Panc1 (cell line): ENCODE measurements at regions not wholly inside any gene's neighbourhood (a gene's known extent, or its start where the extent isn't known, plus 50 kb on each side); places are given as distances from the start of the nearest gene placed in this dataset.

Experiments
- ATAC-seq: fragments of 200-7000 bp; cut with Tn5 transposase; 2 replicates; pipeline ENCODE4 v1.9.1; 2020; ENCODE audit warnings: mild to moderate bottlenecking, moderate library complexity
- BruUV-seq: library from RNA; stranded (reverse); fragments of 400-500 nt; replicated peaks from 2 replicates; lab custom pipeline; 2021; lab: Mats Ljungman, UMichigan
- CTCF ChIA-PET: fragments of 300-600 bp; sonication (Branson Sonifier 250); formaldehyde crosslinking; loops from one replicate; lab custom pipeline; 2022; ENCODE audit warnings: antibody characterized with exemption; lab: Charles Lee
- POLR2A ChIA-PET: fragments of 300-600 bp; sonication (Branson Sonifier 250); formaldehyde crosslinking; loops from one replicate; lab custom pipeline; 2022; ENCODE audit warnings: antibody characterized with exemption; lab: Charles Lee
- DNase-seq: peaks from one replicate; pipeline ENCODE4 v3.0.0-alpha.2; 2010; ENCODE audit warnings: low read depth, low spot score
- H3K27ac ChIP-seq: 2 replicates; pipeline ENCODE4 v1.5.1; 2011; ENCODE audit warnings: mild to moderate bottlenecking, low read length, inconsistent platforms
- H3K27me3 ChIP-seq: fragments of 200-500 bp; sonication (Bioruptor generic); 2 replicates; pipeline ENCODE4 v1.6.0; 2014; ENCODE audit warnings: low read length, inconsistent platforms; ENCODE audit not compliant: control insufficient read depth, insufficient read depth
- H3K36me3 ChIP-seq: fragments of 200-500 bp; sonication (Bioruptor generic); 2 replicates; pipeline ENCODE4 v1.5.1; 2014; ENCODE audit warnings: inconsistent platforms, mild to moderate bottlenecking, low read length, moderate library complexity; ENCODE audit not compliant: control insufficient read depth, insufficient read depth
- H3K4me1 ChIP-seq: 2 replicates; pipeline ENCODE4 v1.5.1; 2011; ENCODE audit warnings: inconsistent platforms, mild to moderate bottlenecking, low read length, moderate library complexity; ENCODE audit not compliant: control insufficient read depth, insufficient read depth
- H3K4me3 ChIP-seq, 2 experiments: 2 replicates each; pipeline ENCODE4 v1.5.1; 2011 to 2012; ENCODE audit warnings: low read depth in 2 of 2, low read length in 2 of 2, mild to moderate bottlenecking in 2 of 2, inconsistent platforms in 1 of 2, moderate library complexity in 1 of 2
- H3K9me3 ChIP-seq: fragments of 200-500 bp; sonication (Bioruptor generic); 2 replicates; pipeline ENCODE4 v1.5.1; 2014; ENCODE audit warnings: low read depth, mild to moderate bottlenecking, inconsistent platforms, low read length, moderate library complexity; ENCODE audit not compliant: control insufficient read depth, insufficient read depth
- POLR2AphosphoS5 ChIP-seq: IDR thresholded peaks from 2 replicates; pipeline ENCODE4 v1.6.1; 2012; ENCODE audit warnings: mild to moderate bottlenecking, low read depth, low read length, moderate library complexity
- TCF7L2 ChIP-seq: IDR thresholded peaks from 2 replicates; pipeline ENCODE4 v1.6.1; 2011; ENCODE audit warnings: mild to moderate bottlenecking, low read depth, low read length, inconsistent platforms
- in situ Hi-C: cut with HindIII; loops from 2 replicates; pipeline ENCODE4 v1.10.0; 2016; ENCODE audit warnings: low sequenced_read_pairs, low pct_unique_long_range_greater_than_20kb
- intact Hi-C: fragments of 100-400 bp; cut with micrococcal nuclease; formaldehyde crosslinking; loops from one replicate; pipeline ENCODE4 v1.10.0; 2022; ENCODE audit not compliant: unreplicated experiment
- TF ChIP-seq, protein P1 (sequence below): fragments of 450-650 bp; IDR thresholded peaks from 2 replicates; pipeline ENCODE4 v1.5.1; 2017; ENCODE audit warnings: mild to moderate bottlenecking
- TF ChIP-seq, protein P2 (sequence below), 2 experiments: IDR thresholded peaks; 2 replicates each; pipeline ENCODE4 v1.6.1; 2011 to 2012; ENCODE audit warnings: low read depth in 2 of 2, control low read depth in 1 of 2, low read length in 1 of 2, mild to moderate bottlenecking in 1 of 2, moderate library complexity in 1 of 2; ENCODE audit not compliant: insufficient read depth in 1 of 2

DNA sequence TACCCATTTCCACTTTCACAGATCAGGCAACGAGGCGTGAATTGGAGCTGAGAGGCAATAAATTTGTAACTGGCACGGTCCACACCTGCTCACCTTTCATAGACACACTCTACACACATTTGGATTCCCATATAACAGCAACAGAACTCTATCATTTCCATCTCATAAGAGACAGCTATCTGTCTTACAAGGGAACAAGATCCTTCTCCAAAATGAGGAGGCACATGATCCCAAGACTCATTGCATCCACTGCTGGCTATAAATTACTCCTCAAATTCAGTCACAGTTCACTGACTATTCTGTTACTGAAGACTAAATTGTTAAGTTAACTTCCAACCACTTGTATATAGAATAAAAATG is 342.8 kb downstream of the MATN1 start:
- Histone ChIP-seq H3K27me3 (no peaks in the 10 kb centered on the region; the same call in 1 of the 2 replicates), H3K4me1 (0 out of 2 replicates have a peak, but pooled peaks cover 2% of the 10 kb centered on the region), H3K27ac (no peak overlapping the region), H3K4me3 (no peak overlapping the region), H3K9me3 (no peaks in the 10 kb centered on the region), H3K36me3 (no peaks in the 10 kb centered on the region)
- ATAC-seq (no peak), DNase-seq (no peak)
- intact Hi-C loops (no loop called here), in situ Hi-C loops (no loop called here)
- TF ChIP-seq, protein P1, sequence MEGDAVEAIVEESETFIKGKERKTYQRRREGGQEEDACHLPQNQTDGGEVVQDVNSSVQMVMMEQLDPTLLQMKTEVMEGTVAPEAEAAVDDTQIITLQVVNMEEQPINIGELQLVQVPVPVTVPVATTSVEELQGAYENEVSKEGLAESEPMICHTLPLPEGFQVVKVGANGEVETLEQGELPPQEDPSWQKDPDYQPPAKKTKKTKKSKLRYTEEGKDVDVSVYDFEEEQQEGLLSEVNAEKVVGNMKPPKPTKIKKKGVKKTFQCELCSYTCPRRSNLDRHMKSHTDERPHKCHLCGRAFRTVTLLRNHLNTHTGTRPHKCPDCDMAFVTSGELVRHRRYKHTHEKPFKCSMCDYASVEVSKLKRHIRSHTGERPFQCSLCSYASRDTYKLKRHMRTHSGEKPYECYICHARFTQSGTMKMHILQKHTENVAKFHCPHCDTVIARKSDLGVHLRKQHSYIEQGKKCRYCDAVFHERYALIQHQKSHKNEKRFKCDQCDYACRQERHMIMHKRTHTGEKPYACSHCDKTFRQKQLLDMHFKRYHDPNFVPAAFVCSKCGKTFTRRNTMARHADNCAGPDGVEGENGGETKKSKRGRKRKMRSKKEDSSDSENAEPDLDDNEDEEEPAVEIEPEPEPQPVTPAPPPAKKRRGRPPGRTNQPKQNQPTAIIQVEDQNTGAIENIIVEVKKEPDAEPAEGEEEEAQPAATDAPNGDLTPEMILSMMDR = no peak; the same call in 1 of the 2 replicates
- no peak for TF ChIP-seq TCF7L2
- no TSS peak for BruUV-seq
- ChIA-PET POLR2A (interaction anchor here (0.6 kb wide), 1 partner anchor 376 kb away, joined by 3 read pairs; no protein-coding TSS in a partner anchor), CTCF (interaction anchor here (0.5 to 1.6 kb wide), 14 partner anchors 10 to 1135 kb away, joined by 3 to 14 read pairs (median 4); no protein-coding TSS in a partner anchor)

GRCh38 chr1:30379684-30380624 is 343.4 kb downstream of the MATN1 start:
- no peaks in the 10 kb centered on the region for H3K36me3 ChIP-seq
- no peaks in the 10 kb centered on the region; the same call in 1 of the 2 replicates for H3K27me3 ChIP-seq
- POLR2A ChIA-PET = interaction anchor here (0.6 kb wide), 1 partner anchor 375 kb away, joined by 3 read pairs; no protein-coding TSS in a partner anchor
- CTCF ChIA-PET = interaction anchor here (0.5 to 1.6 kb wide), 16 partner anchors 10 to 1134 kb away, joined by 3 to 14 read pairs (median 4); no protein-coding TSS in a partner anchor
- no peaks in the 10 kb centered on the region for H3K9me3 ChIP-seq
- H3K27ac ChIP-seq = no peak overlapping the region
- H3K4me1 ChIP-seq = 0 out of 2 replicates have a peak, but pooled peaks cover 2% of the 10 kb centered on the region
- TF ChIP-seq, protein P2, sequence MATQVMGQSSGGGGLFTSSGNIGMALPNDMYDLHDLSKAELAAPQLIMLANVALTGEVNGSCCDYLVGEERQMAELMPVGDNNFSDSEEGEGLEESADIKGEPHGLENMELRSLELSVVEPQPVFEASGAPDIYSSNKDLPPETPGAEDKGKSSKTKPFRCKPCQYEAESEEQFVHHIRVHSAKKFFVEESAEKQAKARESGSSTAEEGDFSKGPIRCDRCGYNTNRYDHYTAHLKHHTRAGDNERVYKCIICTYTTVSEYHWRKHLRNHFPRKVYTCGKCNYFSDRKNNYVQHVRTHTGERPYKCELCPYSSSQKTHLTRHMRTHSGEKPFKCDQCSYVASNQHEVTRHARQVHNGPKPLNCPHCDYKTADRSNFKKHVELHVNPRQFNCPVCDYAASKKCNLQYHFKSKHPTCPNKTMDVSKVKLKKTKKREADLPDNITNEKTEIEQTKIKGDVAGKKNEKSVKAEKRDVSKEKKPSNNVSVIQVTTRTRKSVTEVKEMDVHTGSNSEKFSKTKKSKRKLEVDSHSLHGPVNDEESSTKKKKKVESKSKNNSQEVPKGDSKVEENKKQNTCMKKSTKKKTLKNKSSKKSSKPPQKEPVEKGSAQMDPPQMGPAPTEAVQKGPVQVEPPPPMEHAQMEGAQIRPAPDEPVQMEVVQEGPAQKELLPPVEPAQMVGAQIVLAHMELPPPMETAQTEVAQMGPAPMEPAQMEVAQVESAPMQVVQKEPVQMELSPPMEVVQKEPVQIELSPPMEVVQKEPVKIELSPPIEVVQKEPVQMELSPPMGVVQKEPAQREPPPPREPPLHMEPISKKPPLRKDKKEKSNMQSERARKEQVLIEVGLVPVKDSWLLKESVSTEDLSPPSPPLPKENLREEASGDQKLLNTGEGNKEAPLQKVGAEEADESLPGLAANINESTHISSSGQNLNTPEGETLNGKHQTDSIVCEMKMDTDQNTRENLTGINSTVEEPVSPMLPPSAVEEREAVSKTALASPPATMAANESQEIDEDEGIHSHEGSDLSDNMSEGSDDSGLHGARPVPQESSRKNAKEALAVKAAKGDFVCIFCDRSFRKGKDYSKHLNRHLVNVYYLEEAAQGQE (IDR thresholded peaks at IDR 0.05; ENCODE audit: insufficient read depth in 1 of 2, low read depth in 2 of 2, low read length in 1 of 2) = no peak
- TF ChIP-seq, protein P1 = peak; percentile 95
- no peak for TF ChIP-seq POLR2AphosphoS5
- peak; percentile 63 for DNase-seq
- no peak overlapping the region for H3K4me3 ChIP-seq
- intact Hi-C loops = no loop called here
- in situ Hi-C loops = no loop called here
- no TSS peak for BruUV-seq
- peak; percentile 90 for ATAC-seq
